ENCODE measurements at regions not wholly inside any gene's neighbourhood (a gene's known extent, or its start where the extent isn't known, plus 50 kb on each side); places are given as distances from the start of the nearest gene placed in this dataset.

- no peak for TF ChIP-seq CTCF (IDR thresholded peaks at IDR 0.05)
- no peak for TF ChIP-seq POLR2A (IDR thresholded peaks at IDR 0.05)
Measured at GRCh38 chr2:187266147-187266546, 181.9 kb downstream of the CALCRL start.

Data from heart left ventricle (tissue), 13 donors.